ENCODE measurements at regions not wholly inside any gene's neighbourhood (a gene's known extent, or its start where the extent isn't known, plus 50 kb on each side); places are given as distances from the start of the nearest gene placed in this dataset.

DNA sequence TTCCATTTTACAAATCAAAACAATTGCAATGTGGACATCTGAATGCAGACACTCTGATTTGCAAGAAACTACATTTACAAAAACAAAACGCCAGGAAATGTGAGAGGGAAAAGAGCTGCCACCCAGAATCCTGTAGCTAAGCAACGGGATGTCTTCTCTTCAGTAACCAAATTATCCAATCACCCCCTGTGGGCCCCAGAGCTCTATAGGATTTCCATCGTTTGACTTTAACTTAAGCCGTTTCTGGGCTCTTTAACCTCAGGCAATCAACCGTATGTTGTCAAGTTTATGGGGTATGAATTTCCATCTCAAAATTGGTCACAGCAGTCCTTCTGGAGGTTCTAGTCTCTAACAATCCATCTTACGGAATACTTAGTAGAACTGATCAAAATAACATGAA, 240.5 kb downstream of the ETV1 start:
- no peak for TF ChIP-seq TCF12 (IDR thresholded peaks at IDR 0.05; ENCODE audit: low read depth)
- no peak for TF ChIP-seq TAF1 (IDR thresholded peaks at IDR 0.05; ENCODE audit: low read depth)
- no peak for TF ChIP-seq RAD21 (IDR thresholded peaks at IDR 0.05; ENCODE audit: low read depth)
- TF ChIP-seq EP300 (IDR thresholded peaks at IDR 0.05; ENCODE audit: borderline replicate concordance), result no peak
- TF ChIP-seq USF1 (IDR thresholded peaks at IDR 0.05), result no peak
- no peak for TF ChIP-seq CEBPB (IDR thresholded peaks at IDR 0.05)
- no peak for TF ChIP-seq TEAD4 (IDR thresholded peaks at IDR 0.05)
- no peak for TF ChIP-seq FOXM1 (IDR thresholded peaks at IDR 0.05; ENCODE audit: borderline replicate concordance, low read depth)
- no peak for TF ChIP-seq CREB1 (IDR thresholded peaks at IDR 0.05; ENCODE audit: low read depth)

DNA sequence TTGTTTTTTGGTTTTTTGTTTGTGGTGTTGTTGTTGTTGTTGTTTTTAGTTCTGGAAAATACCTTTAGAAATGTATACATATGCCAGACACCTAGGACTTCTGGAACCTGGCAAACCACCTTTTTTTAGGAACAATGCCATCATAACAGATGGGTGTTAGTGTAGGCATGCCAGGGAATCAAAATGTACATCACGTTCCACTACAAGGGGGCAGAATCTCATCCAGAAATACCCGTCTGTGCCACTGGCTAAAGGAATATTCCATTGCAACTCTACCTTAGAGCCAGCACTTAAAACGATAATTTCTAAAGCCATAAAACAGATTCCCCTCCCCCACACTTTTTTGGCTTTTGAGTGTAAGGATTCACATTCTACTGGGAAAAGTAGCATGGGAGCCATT, 239.8 kb downstream of the ETV1 start:
- no peak for TF ChIP-seq RAD21 (IDR thresholded peaks at IDR 0.05; ENCODE audit: low read depth)
- no peak for TF ChIP-seq CEBPB (IDR thresholded peaks at IDR 0.05)
- no peak for TF ChIP-seq TCF12 (IDR thresholded peaks at IDR 0.05; ENCODE audit: low read depth)
- no peak for TF ChIP-seq EGR1 (IDR thresholded peaks at IDR 0.05)
- no peak for TF ChIP-seq ZBTB7A (IDR thresholded peaks at IDR 0.05; ENCODE audit: low read depth)
- TF ChIP-seq MAX (IDR thresholded peaks at IDR 0.05), result no peak
- TF ChIP-seq NFIC (IDR thresholded peaks at IDR 0.05), result no peak
- no peak for TF ChIP-seq TAF1 (IDR thresholded peaks at IDR 0.05; ENCODE audit: low read depth)
- TF ChIP-seq TEAD4 (IDR thresholded peaks at IDR 0.05), result no peak
- no peak for TF ChIP-seq REST (IDR thresholded peaks at IDR 0.05; ENCODE audit: low read depth)
- no peak for TF ChIP-seq YY1 (IDR thresholded peaks at IDR 0.05; ENCODE audit: low read depth)
- TF ChIP-seq EP300 (IDR thresholded peaks at IDR 0.05; ENCODE audit: borderline replicate concordance), result no peak
- no peak for TF ChIP-seq FOXM1 (IDR thresholded peaks at IDR 0.05; ENCODE audit: borderline replicate concordance, low read depth)
- TF ChIP-seq USF1 (IDR thresholded peaks at IDR 0.05), result no peak
- no peak for TF ChIP-seq CREB1 (IDR thresholded peaks at IDR 0.05; ENCODE audit: low read depth)

DNA sequence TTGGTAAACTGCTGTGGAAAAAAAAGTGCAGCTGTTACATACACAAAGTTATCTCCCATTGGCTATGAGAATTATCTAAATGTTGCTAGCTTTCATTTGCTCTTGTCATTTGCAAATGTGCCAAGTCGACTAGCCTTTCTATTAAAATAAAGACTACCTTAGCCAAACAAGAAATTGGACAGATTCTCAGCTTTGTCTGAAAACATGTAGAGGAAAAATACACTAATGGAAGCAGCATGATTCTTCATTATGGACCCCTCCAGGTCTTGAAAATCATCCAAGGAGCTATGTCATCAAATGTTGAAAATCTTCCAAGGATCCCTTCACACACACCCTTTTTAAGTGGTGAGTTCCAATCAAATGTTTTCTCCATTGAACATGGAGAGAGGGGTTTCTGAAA, 237.7 kb downstream of the ETV1 start:
- TF ChIP-seq EGR1 (IDR thresholded peaks at IDR 0.05), result no peak
- TF ChIP-seq ZBTB7A (IDR thresholded peaks at IDR 0.05; ENCODE audit: low read depth), result no peak
- no peak for TF ChIP-seq NFIC (IDR thresholded peaks at IDR 0.05)
- TF ChIP-seq TEAD4 (IDR thresholded peaks at IDR 0.05), result no peak
- TF ChIP-seq EP300 (IDR thresholded peaks at IDR 0.05; ENCODE audit: borderline replicate concordance), result no peak
- no peak for TF ChIP-seq FOXM1 (IDR thresholded peaks at IDR 0.05; ENCODE audit: borderline replicate concordance, low read depth)
- TF ChIP-seq USF1 (IDR thresholded peaks at IDR 0.05), result no peak
- no peak for TF ChIP-seq TAF1 (IDR thresholded peaks at IDR 0.05; ENCODE audit: low read depth)
- TF ChIP-seq TCF12 (IDR thresholded peaks at IDR 0.05; ENCODE audit: low read depth), result no peak
- no peak for TF ChIP-seq YY1 (IDR thresholded peaks at IDR 0.05; ENCODE audit: low read depth)
- TF ChIP-seq RAD21 (IDR thresholded peaks at IDR 0.05; ENCODE audit: low read depth), result no peak
- no peak for TF ChIP-seq CEBPB (IDR thresholded peaks at IDR 0.05)
- no peak for TF ChIP-seq REST (IDR thresholded peaks at IDR 0.05; ENCODE audit: low read depth)
- no peak for TF ChIP-seq CREB1 (IDR thresholded peaks at IDR 0.05; ENCODE audit: low read depth)
- no peak for TF ChIP-seq MAX (IDR thresholded peaks at IDR 0.05)

DNA sequence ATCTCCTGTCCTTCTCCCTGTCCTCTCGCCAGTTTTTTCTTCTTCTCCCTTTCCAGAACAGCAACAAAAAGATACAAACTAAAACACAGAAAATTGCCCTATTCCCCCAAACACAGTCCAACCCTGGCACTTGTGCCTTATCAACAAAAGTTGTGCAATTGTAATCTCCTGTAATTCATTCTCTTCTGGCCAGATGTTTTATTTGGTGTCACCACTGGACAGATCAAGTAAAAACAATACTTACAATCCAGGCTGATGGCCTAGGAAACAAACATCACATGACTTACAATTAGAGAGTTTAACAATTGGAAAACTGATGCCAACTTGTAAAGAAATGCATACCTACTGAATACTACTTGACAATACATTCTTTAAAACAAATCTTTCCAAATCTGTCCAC, 231.6 kb downstream of the ETV1 start:
- TF ChIP-seq EP300 (IDR thresholded peaks at IDR 0.05; ENCODE audit: borderline replicate concordance), result no peak
- TF ChIP-seq MAX (IDR thresholded peaks at IDR 0.05), result no peak
- TF ChIP-seq CREB1 (IDR thresholded peaks at IDR 0.05; ENCODE audit: low read depth), result no peak
- no peak for TF ChIP-seq CEBPB (IDR thresholded peaks at IDR 0.05)
- no peak for TF ChIP-seq TAF1 (IDR thresholded peaks at IDR 0.05; ENCODE audit: low read depth)

DNA sequence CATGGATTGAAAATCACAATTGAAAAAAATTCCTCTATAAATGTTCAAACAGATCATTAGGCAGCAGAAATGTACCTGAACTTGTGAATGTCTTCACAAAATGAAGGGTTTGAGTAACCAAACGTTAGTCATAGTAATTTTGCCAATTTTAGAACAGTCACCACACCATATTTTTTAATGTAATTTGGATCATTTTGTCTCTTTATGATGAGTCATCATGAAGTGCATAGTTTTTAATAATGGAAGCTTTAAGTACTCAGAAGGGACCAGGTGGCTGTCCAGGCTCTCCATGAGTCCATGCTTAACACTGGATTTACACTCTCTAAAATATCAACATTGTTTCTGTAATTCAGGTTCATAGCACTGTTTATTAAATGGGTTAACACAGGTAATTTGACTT, 219.2 kb downstream of the ETV1 start:
- TF ChIP-seq ZBTB7A (IDR thresholded peaks at IDR 0.05; ENCODE audit: low read depth) (no peak), EP300 (IDR thresholded peaks at IDR 0.05; ENCODE audit: borderline replicate concordance) (no peak), TCF12 (IDR thresholded peaks at IDR 0.05; ENCODE audit: low read depth) (no peak), CREB1 (IDR thresholded peaks at IDR 0.05; ENCODE audit: low read depth) (no peak), TAF1 (IDR thresholded peaks at IDR 0.05; ENCODE audit: low read depth) (no peak), TEAD4 (IDR thresholded peaks at IDR 0.05) (no peak), RAD21 (IDR thresholded peaks at IDR 0.05; ENCODE audit: low read depth) (no peak), NFIC (IDR thresholded peaks at IDR 0.05) (no peak), REST (IDR thresholded peaks at IDR 0.05; ENCODE audit: low read depth) (no peak), MAX (IDR thresholded peaks at IDR 0.05) (no peak), CEBPB (IDR thresholded peaks at IDR 0.05) (no peak), FOXM1 (IDR thresholded peaks at IDR 0.05; ENCODE audit: borderline replicate concordance, low read depth) (no peak)
